IMR-90 (cell line): ENCODE measurements at regions not wholly inside any gene's neighbourhood (a gene's known extent, or its start where the extent isn't known, plus 50 kb on each side); places are given as distances from the start of the nearest gene placed in this dataset.

Source experiments
- ATAC-seq: fragments of 200-7000 bp; cut with Tn5 transposase; 2 replicates; pipeline ENCODE4 v1.9.1; 2020; ENCODE audit warnings: low read depth, mild to moderate bottlenecking, moderate library complexity
- BruUV-seq: library from RNA; stranded (reverse); fragments of 400-500 nt; replicated peaks from 2 replicates; lab custom pipeline; 2021; lab: Mats Ljungman, UMichigan
- CTCF ChIA-PET: fragments of 300-600 bp; formaldehyde crosslinking; extraction: SDS; loops from one replicate; lab custom pipeline; 2021; ENCODE audit warnings: antibody characterized with exemption; lab: Yijun Ruan, JAX
- POLR2A ChIA-PET: fragments of 300-600 bp; sonication (Branson Sonifier 250); formaldehyde crosslinking; loops from one replicate; lab custom pipeline; 2022; ENCODE audit warnings: antibody characterized with exemption; ENCODE audit not compliant: unreplicated experiment; lab: Charles Lee
- DNase-seq: peaks from one replicate; pipeline ENCODE4 v3.0.0; 2013
- H2AFZ ChIP-seq: replicated peaks from 2 replicates; pipeline ENCODE3; 2013; ENCODE audit warnings: low read length, mild to moderate bottlenecking; ENCODE audit not compliant: poor library complexity
- H2AK5ac ChIP-seq: 2 replicates; pipeline ENCODE4 v1.6.1; 2013; ENCODE audit warnings: low read depth, low read length, inconsistent platforms
- H2AK9ac ChIP-seq: replicated peaks from 2 replicates; pipeline ENCODE3; 2013; ENCODE audit warnings: mild to moderate bottlenecking, low read depth, low read length, moderate library complexity; ENCODE audit not compliant: poor library complexity
- H2BK120ac ChIP-seq: 2 replicates; pipeline ENCODE4 v1.6.1; 2013; ENCODE audit warnings: low read depth, low read length, inconsistent platforms
- H2BK15ac ChIP-seq: 3 replicates; pipeline ENCODE4 v1.6.1; 2013; ENCODE audit warnings: low read depth, low read length, inconsistent platforms
- H2BK20ac ChIP-seq: 2 replicates; pipeline ENCODE4 v1.6.1; 2013; ENCODE audit warnings: low read depth, mild to moderate bottlenecking, inconsistent platforms, low read length, moderate library complexity
- H2BK5ac ChIP-seq: 2 replicates; pipeline ENCODE4 v1.6.1; 2013; ENCODE audit warnings: mild to moderate bottlenecking, low read depth, low read length, inconsistent platforms; ENCODE audit not compliant: poor library complexity, severe bottlenecking
- H3K14ac ChIP-seq: replicated peaks from 2 replicates; pipeline ENCODE4 v1.6.1; 2013; ENCODE audit warnings: low read depth, low read length, inconsistent platforms
- H3K18ac ChIP-seq: 2 replicates; pipeline ENCODE4 v1.6.1; 2013; ENCODE audit warnings: low read depth, low read length, control low read depth
- H3K23ac ChIP-seq: 2 replicates; pipeline ENCODE4 v1.6.1; 2013; ENCODE audit warnings: low read depth, low read length, inconsistent platforms
- H3K27ac ChIP-seq: 2 replicates; pipeline ENCODE4 v1.5.1; 2013; ENCODE audit warnings: mild to moderate bottlenecking, control low read depth, low read length; ENCODE audit not compliant: insufficient read depth
- H3K27me3 ChIP-seq: 2 replicates; pipeline ENCODE4 v1.6.1; 2013; ENCODE audit warnings: low read length; ENCODE audit not compliant: control insufficient read depth, insufficient read depth
- H3K36me3 ChIP-seq: 2 replicates; pipeline ENCODE4 v1.6.1; 2013; ENCODE audit warnings: low read length, mixed read lengths; ENCODE audit not compliant: control insufficient read depth, insufficient read depth
- H3K4ac ChIP-seq: 2 replicates; pipeline ENCODE4 v1.6.1; 2013; ENCODE audit warnings: low read depth, low read length, inconsistent platforms
- H3K4me1 ChIP-seq: 2 replicates; pipeline ENCODE4 v1.6.1; 2013; ENCODE audit warnings: low read length, mixed read lengths; ENCODE audit not compliant: control insufficient read depth, insufficient read depth
- H3K4me2 ChIP-seq: 2 replicates; pipeline ENCODE4 v1.6.1; 2013; ENCODE audit warnings: low read depth, mild to moderate bottlenecking, control low read depth, low read length, moderate library complexity
- H3K4me3 ChIP-seq: 2 replicates; pipeline ENCODE4 v1.5.1; 2013; ENCODE audit warnings: low read depth, mild to moderate bottlenecking, control low read depth, low read length, moderate library complexity; ENCODE audit not compliant: insufficient read depth
- H3K56ac ChIP-seq: 2 replicates; pipeline ENCODE4 v1.6.1; 2013; ENCODE audit warnings: low read length, inconsistent platforms; ENCODE audit not compliant: insufficient read depth; ENCODE audit errors: extremely low read depth
- H3K79me1 ChIP-seq, 2 experiments: 2 replicates each; pipeline ENCODE4 v1.6.1; 2013; ENCODE audit warnings: low read length in 2 of 2, inconsistent platforms in 1 of 2, low read depth in 1 of 2
- H3K9ac ChIP-seq: 2 replicates; pipeline ENCODE4 v1.6.1; 2013; ENCODE audit warnings: low read depth, low read length, control low read depth
- H3K9me1 ChIP-seq: 2 replicates; pipeline ENCODE4 v1.6.1; 2013; ENCODE audit warnings: low read length, inconsistent platforms; ENCODE audit not compliant: insufficient read depth
- H3K9me3 ChIP-seq: 2 replicates; pipeline ENCODE4 v1.6.1; 2013; ENCODE audit warnings: low read length; ENCODE audit not compliant: control insufficient read depth, insufficient read depth
- H4K20me1 ChIP-seq: 2 replicates; pipeline ENCODE4 v1.6.1; 2013; ENCODE audit warnings: low read length, inconsistent platforms; ENCODE audit not compliant: insufficient read depth
- H4K5ac ChIP-seq: 2 replicates; pipeline ENCODE4 v1.6.1; 2013; ENCODE audit warnings: mild to moderate bottlenecking, low read depth, low read length, control low read depth
- H4K8ac ChIP-seq, 2 experiments: 2 replicates each; pipeline ENCODE4 v1.6.1; 2013; ENCODE audit warnings: low read depth in 2 of 2, low read length in 2 of 2, control low read depth in 1 of 2, inconsistent platforms in 1 of 2
- H4K91ac ChIP-seq: 2 replicates; pipeline ENCODE4 v1.6.1; 2013; ENCODE audit warnings: low read depth, low read length, inconsistent platforms; ENCODE audit not compliant: insufficient read depth
- RCOR1 ChIP-seq: IDR thresholded peaks from 2 replicates; pipeline ENCODE4 v1.6.1; 2012; ENCODE audit warnings: mild to moderate bottlenecking, low read length, improper control_type of control experiment; ENCODE audit not compliant: insufficient replicate concordance
- WGBS, 2 experiments: methylation state at CpG; one replicate each; pipeline versions ENCODE4 v1.1.5 to v1.1.7; 2013; ENCODE audit warnings: missing lambda C conversion rate in 2 of 2; ENCODE audit not compliant: insufficient read length in 1 of 2; ENCODE audit errors: extremely low coverage in 2 of 2; 5-methylcytosine and 5-hydroxymethylcytosine counted together
- dilution Hi-C: fragments of 300-500 bp; cut with HindIII; formaldehyde crosslinking; loops from one replicate; pipeline ENCODE4 v1.14.3; 2018; ENCODE audit warnings: low sequenced_read_pairs; ENCODE audit not compliant: unreplicated experiment
- in situ Hi-C: fragments of 300-500 bp; cut with MboI; formaldehyde crosslinking; loops from 3 replicates; pipeline ENCODE4 v1.14.3; 2019; ENCODE audit warnings: low sequenced_read_pairs, inconsistent platforms, mixed read lengths
- intact Hi-C: fragments of 100-400 bp; cut with micrococcal nuclease; formaldehyde crosslinking; loops from 2 replicates; pipeline ENCODE4 v1.10.0; 2022

DNA sequence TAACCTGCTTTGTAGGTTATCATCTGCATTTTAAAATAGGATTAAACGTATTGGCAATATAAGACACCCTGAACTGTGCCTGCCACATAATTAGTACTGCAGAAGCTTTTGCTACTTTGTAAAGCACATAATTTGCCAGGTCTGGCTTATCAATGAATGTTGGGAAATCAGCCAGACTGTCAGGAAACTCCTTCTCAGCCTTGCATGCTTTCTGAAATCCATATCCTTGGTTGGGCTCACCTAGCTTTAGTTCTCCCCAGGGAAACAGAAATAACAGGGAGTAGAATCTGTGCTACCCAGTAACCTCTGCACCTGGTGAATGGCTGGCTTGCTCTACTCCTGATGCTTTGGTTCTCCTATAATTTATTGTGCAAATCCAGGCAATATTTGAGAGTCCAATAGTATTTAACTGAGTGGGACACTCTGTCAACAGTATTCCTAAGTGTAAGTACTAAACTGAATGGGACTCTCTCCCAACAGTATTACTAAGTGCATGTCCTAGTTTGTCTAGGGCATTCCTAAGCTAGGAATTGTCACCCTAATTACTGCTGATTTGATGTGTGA lies 354.5 kb downstream of the WDR72 start:
- H2BK5ac ChIP-seq = no peak overlapping the region
- no peak overlapping the region for H3K14ac ChIP-seq
- no peak overlapping the region for H3K23ac ChIP-seq
- POLR2A ChIA-PET = no interaction called here
- H4K5ac ChIP-seq = no peak overlapping the region
- BruUV-seq = no TSS peak
- no peak overlapping the region for H3K9ac ChIP-seq
- H2AK9ac ChIP-seq = no peak overlapping the region
- no peak overlapping the region for H2BK20ac ChIP-seq
- dilution Hi-C loops = no loop called here
- no peak overlapping the region for H4K8ac ChIP-seq
- no peak overlapping the region for H3K18ac ChIP-seq
- H3K4ac ChIP-seq = no peak overlapping the region
- no peak overlapping the region for H2BK120ac ChIP-seq
- no peak overlapping the region for H4K91ac ChIP-seq
- no peaks in the 10 kb centered on the region for H3K27me3 ChIP-seq
- H4K20me1 ChIP-seq = no peaks in the 10 kb centered on the region
- peaks cover 32% of the 10 kb centered on the region for H3K9me3 ChIP-seq
- intact Hi-C loops = no loop called here
- ATAC-seq = no peak
- no peak overlapping the region for H2AK5ac ChIP-seq
- no peak for TF ChIP-seq RCOR1
- no peak overlapping the region for H3K56ac ChIP-seq
- in situ Hi-C loops = no loop called here
- H2AFZ ChIP-seq = no peak overlapping the region
- H3K9me1 ChIP-seq = no peaks in the 10 kb centered on the region
- WGBS, 2 experiments = no CpG with 5 or more reads among the region's 1 CpG
- CTCF ChIA-PET = no interaction called here
- H3K4me1 ChIP-seq = no peaks in the 10 kb centered on the region
- H3K4me3 ChIP-seq = no peak overlapping the region
- no peaks in the 10 kb centered on the region for H3K36me3 ChIP-seq
- H3K27ac ChIP-seq = no peak overlapping the region
- no peak for DNase-seq
- H3K4me2 ChIP-seq = no peak overlapping the region
- no peak overlapping the region for H2BK15ac ChIP-seq
- H3K79me1 ChIP-seq = no peaks in the 10 kb centered on the region
